Activated CD4-positive, alpha-beta T cell treated with anti-CD3 and anti-CD28 coated beads, Interleukin-2, amount 50 U/mL, for 48 hours (primary cell): ENCODE measurements at regions not wholly inside any gene's neighbourhood (a gene's known extent, or its start where the extent isn't known, plus 50 kb on each side); places are given as distances from the start of the nearest gene placed in this dataset.
"Not testable (repeated sequence)": the region's sequence is repeated elsewhere in the genome, so short reads cannot be mapped to it uniquely, and the experiment has no call there.

ENCODE experiments used
- DNase-seq, 2 experiments: peaks; one replicate each; pipeline ENCODE4 v3.0.0-alpha.2; 2020

GRCh38 chr15:95202569-95203349 is 971.4 kb downstream of the MCTP2 start:
- no peak for DNase-seq

- DNase-seq: no peak
Measured at GRCh38 chr15:95205077-95205476, 973.7 kb downstream of the MCTP2 start.

GRCh38 chr15:95205830-95206229 is 974.5 kb downstream of the MCTP2 start:
- not testable (repeated sequence) for DNase-seq

- no peak for DNase-seq
Measured at GRCh38 chr15:95208071-95208470, 976.7 kb downstream of the MCTP2 start.

GRCh38 chr15:95208988-95209387 is 977.6 kb downstream of the MCTP2 start:
- no peak for DNase-seq

- no peak for DNase-seq
Measured at GRCh38 chr15:95210436-95210981, 979.1 kb downstream of the MCTP2 start.

GRCh38 chr15:95215017-95215416 is 983.7 kb downstream of the MCTP2 start:
- no peak for DNase-seq

- no peak for DNase-seq
Measured at GRCh38 chr15:95226835-95227234, 995.5 kb downstream of the MCTP2 start.

- DNase-seq: no peak
Measured at GRCh38 chr15:95227235-95227634, 995.9 kb downstream of the MCTP2 start.

- DNase-seq: no peak
Measured at GRCh38 chr15:95228856-95229555, 997.6 kb downstream of the MCTP2 start.

- no peak for DNase-seq
Measured at GRCh38 chr15:95235033-95235432, 1003.7 kb downstream of the MCTP2 start.

- DNase-seq: no peak
Measured at GRCh38 chr15:95247071-95247984, 1016.0 kb downstream of the MCTP2 start.

- DNase-seq: no peak
Measured at GRCh38 chr15:95249524-95249923, 1018.2 kb downstream of the MCTP2 start.

GRCh38 chr15:95252404-95252803 is 1021.0 kb downstream of the MCTP2 start:
- no peak for DNase-seq

- DNase-seq: no peak
Measured at GRCh38 chr15:95254263-95254662, 1022.9 kb downstream of the MCTP2 start.

- peak; percentile 42 to 53 for DNase-seq
Measured at GRCh38 chr15:95259513-95259912, 1028.2 kb downstream of the MCTP2 start.

- no peak for DNase-seq
Measured at GRCh38 chr15:95259965-95260364, 1028.6 kb downstream of the MCTP2 start.

- DNase-seq: no peak
Measured at GRCh38 chr15:95260856-95261255, 1029.5 kb downstream of the MCTP2 start.

GRCh38 chr15:95261546-95261945 is 1030.2 kb downstream of the MCTP2 start:
- no peak for DNase-seq

- DNase-seq: no peak
Measured at GRCh38 chr15:95261968-95262367, 1030.6 kb downstream of the MCTP2 start.

- DNase-seq: no peak
Measured at GRCh38 chr15:95262866-95263564, 1031.7 kb downstream of the MCTP2 start.

GRCh38 chr15:95263751-95264150 is 1032.4 kb downstream of the MCTP2 start:
- DNase-seq: no peak
